GM12878 (cell line): ENCODE measurements at regions not wholly inside any gene's neighbourhood (a gene's known extent, or its start where the extent isn't known, plus 50 kb on each side); places are given as distances from the start of the nearest gene placed in this dataset.

Source experiments
- ATAC-seq: fragments of 200-7000 bp; cut with Tn5 transposase; 3 replicates; pipeline ENCODE4 v1.9.1; 2020; ENCODE audit warnings: mild to moderate bottlenecking, moderate library complexity
- BruUV-seq: library from RNA; stranded (reverse); fragments of 400-500 nt; replicated peaks from 2 replicates; lab custom pipeline; 2021; lab: Mats Ljungman, UMichigan
- CTCF ChIA-PET: fragments of 300-600 bp; sonication (Branson Sonifier 250); formaldehyde crosslinking; extraction: SDS; loops from one replicate; lab custom pipeline; 2021; ENCODE audit warnings: inconsistent platforms; lab: Yijun Ruan, JAX
- POLR2A ChIA-PET: fragments of 350-600 bp; formaldehyde crosslinking; extraction: SDS; loops from one replicate; lab custom pipeline; 2021; ENCODE audit warnings: inconsistent platforms; lab: Charles Lee
- RAD21 ChIA-PET: fragments of 300-600 bp; sonication (Branson Sonifier 250); formaldehyde crosslinking; loops from one replicate; lab custom pipeline; 2023; ENCODE audit warnings: antibody characterized with exemption; ENCODE audit not compliant: unreplicated experiment; lab: Charles Lee
- SMC1A ChIA-PET: fragments of 300-600 bp; sonication (Branson Sonifier 250); formaldehyde crosslinking; loops from one replicate; lab custom pipeline; 2023; ENCODE audit not compliant: unreplicated experiment, uncharacterized antibody; lab: Charles Lee
- DNase-seq: peaks from one replicate; pipeline ENCODE4 v3.0.0-alpha.2; 2011; ENCODE audit warnings: low read depth, low spot score
- FAIRE-seq: peaks from 3 replicates; lab custom pipeline; 2011; peaks lifted over from hg19 to GRCh38; lab: Jason Lieb, UNC
- H2AFZ ChIP-seq: 2 replicates; pipeline ENCODE4 v1.6.0; 2011; ENCODE audit warnings: low read depth, low read length, control low read depth; ENCODE audit not compliant: control insufficient read depth
- H3K27ac ChIP-seq: 2 replicates; pipeline ENCODE4 v1.5.1; 2011; ENCODE audit warnings: control low read depth; ENCODE audit not compliant: control insufficient read depth, insufficient read depth
- H3K27me3 ChIP-seq, 2 experiments: replicated peaks in 1 of 2; 2 replicates each; pipeline versions ENCODE4 v1.6.0 to v1.6.1; 2011; ENCODE audit warnings: low read length in 1 of 2; ENCODE audit not compliant: control insufficient read depth in 2 of 2, insufficient read depth in 2 of 2
- H3K36me3 ChIP-seq, 2 experiments: 2 replicates each; pipeline ENCODE4 v1.5.1; 2011; ENCODE audit warnings: low read length in 1 of 2; ENCODE audit not compliant: control insufficient read depth in 2 of 2, insufficient read depth in 2 of 2
- H3K4me1 ChIP-seq: 2 replicates; pipeline ENCODE4 v1.6.1; 2011; ENCODE audit warnings: mild to moderate bottlenecking, low read length, moderate library complexity, mixed read lengths; ENCODE audit not compliant: control insufficient read depth, insufficient read depth
- H3K4me2 ChIP-seq: 2 replicates; pipeline ENCODE4 v1.6.0; 2011; ENCODE audit warnings: control low read depth; ENCODE audit not compliant: control insufficient read depth, insufficient read depth
- H3K4me3 ChIP-seq: fragments of 200-600 bp; sonication (generic); 2 replicates; pipeline ENCODE4 v1.5.1; 2016
- H3K79me2 ChIP-seq: 2 replicates; pipeline ENCODE4 v1.6.0; 2011; ENCODE audit warnings: low read length; ENCODE audit not compliant: control insufficient read depth, insufficient read depth
- H3K9ac ChIP-seq: 2 replicates; pipeline ENCODE4 v1.8.0; 2011; ENCODE audit warnings: low read length, control low read depth, mixed read lengths; ENCODE audit not compliant: control insufficient read depth, insufficient read depth
- H3K9me3 ChIP-seq: replicated peaks from 3 replicates; pipeline ENCODE4 v1.5.1; 2011; ENCODE audit warnings: mild to moderate bottlenecking, low read length; ENCODE audit not compliant: control insufficient read depth, insufficient read depth
- H4K20me1 ChIP-seq: 2 replicates; pipeline ENCODE4 v1.6.0; 2011; ENCODE audit not compliant: control insufficient read depth, insufficient read depth
- CBX5 ChIP-seq: sonication (generic); IDR thresholded peaks from 2 replicates; pipeline ENCODE4 v1.6.1; 2016; ENCODE audit warnings: low read depth, moderate library complexity, mild to moderate bottlenecking, inconsistent platforms
- EGR1 ChIP-seq, 2 experiments: IDR thresholded peaks; 1 replicate in 1 of 2; 2 replicates in 1 of 2; pipeline ENCODE4 v1.6.1; 2011 to 2012; ENCODE audit warnings: low read depth in 2 of 2, low read length in 2 of 2, borderline replicate concordance in 1 of 2, mild to moderate bottlenecking in 1 of 2, moderate library complexity in 1 of 2
- FOXK2 ChIP-seq: fragments of 450-650 bp; IDR thresholded peaks from 2 replicates; pipeline ENCODE4 v1.6.1; 2017; ENCODE audit warnings: mild to moderate bottlenecking, moderate library complexity
- PAX8 ChIP-seq: fragments of 450-650 bp; IDR thresholded peaks from 2 replicates; pipeline ENCODE4 v1.6.1; 2017; ENCODE audit warnings: mild to moderate bottlenecking, moderate library complexity
- RBBP5 ChIP-seq: fragments of 200-600 bp; sonication (generic); conservative IDR thresholded peaks from 2 replicates; pipeline ENCODE4 v1.6.1; 2016
- SIX5 ChIP-seq: IDR thresholded peaks from 2 replicates; pipeline ENCODE4 v1.6.1; 2011; ENCODE audit warnings: mild to moderate bottlenecking, low read depth, low read length, moderate library complexity; ENCODE audit not compliant: severe bottlenecking
- WGBS: methylation state at CpG from one replicate; pipeline ENCODE4 v1.1.6; 2016; ENCODE audit warnings: low lambda C conversion rate; ENCODE audit not compliant: insufficient replicate concordance, insufficient coverage; ENCODE audit errors: missing lambda C conversion rate; 5-methylcytosine and 5-hydroxymethylcytosine counted together
- in situ Hi-C: fragments of 300-500 bp; cut with MboI; formaldehyde crosslinking; loops from 9 replicates; pipeline ENCODE4 v1.14.3; 2018; ENCODE audit warnings: mixed read lengths
- intact Hi-C: fragments of 100-400 bp; cut with micrococcal nuclease; formaldehyde crosslinking; loops from one replicate; pipeline ENCODE4 v1.14.2; 2022; ENCODE audit not compliant: unreplicated experiment
- TF ChIP-seq, protein P1 (sequence below): fragments of 150-350 bp; IDR thresholded peaks from 2 replicates; pipeline ENCODE4 v1.6.1; 2016; ENCODE audit warnings: low read depth, low read length
- TF ChIP-seq, protein P2 (sequence below): fragments of 450-650 bp; IDR thresholded peaks from 2 replicates; pipeline ENCODE4 v1.6.1; 2016; ENCODE audit warnings: mild to moderate bottlenecking, moderate library complexity, borderline replicate concordance

DNA sequence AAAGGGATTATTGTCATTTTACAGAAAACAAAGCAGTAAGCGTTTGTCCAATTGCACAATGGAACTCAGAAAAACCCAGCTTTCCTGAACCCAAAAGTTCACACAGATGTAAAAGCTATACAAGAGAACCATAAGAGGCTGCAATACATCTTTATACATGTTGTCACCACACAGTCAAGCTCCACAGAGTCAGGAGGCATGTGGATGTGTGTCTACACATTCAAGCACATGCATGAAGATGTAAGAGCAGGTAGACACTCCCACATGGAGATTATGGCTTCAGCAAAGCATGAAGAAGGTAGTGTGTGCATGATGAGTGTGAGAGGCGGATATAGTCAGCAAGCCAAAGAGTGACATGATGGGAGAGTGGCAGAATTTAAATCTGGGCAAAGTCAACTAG, 124.7 kb upstream of the THBS1 start:
- 63% methylated on average over 2 of the region's 2 CpGs for WGBS
- DNase-seq (no peak), ATAC-seq (no peak), FAIRE-seq (no peak)
- in situ Hi-C loops: no loop called here
- BruUV-seq: no TSS peak
- no peaks in the 10 kb centered on the region; the same call in 2 of the 3 replicates for H3K9me3 ChIP-seq
- H4K20me1 ChIP-seq: no peaks in the 10 kb centered on the region
- no peaks in the 10 kb centered on the region for H3K27me3 ChIP-seq
- H3K4me2 ChIP-seq: no peak overlapping the region
- TF ChIP-seq, protein P1, sequence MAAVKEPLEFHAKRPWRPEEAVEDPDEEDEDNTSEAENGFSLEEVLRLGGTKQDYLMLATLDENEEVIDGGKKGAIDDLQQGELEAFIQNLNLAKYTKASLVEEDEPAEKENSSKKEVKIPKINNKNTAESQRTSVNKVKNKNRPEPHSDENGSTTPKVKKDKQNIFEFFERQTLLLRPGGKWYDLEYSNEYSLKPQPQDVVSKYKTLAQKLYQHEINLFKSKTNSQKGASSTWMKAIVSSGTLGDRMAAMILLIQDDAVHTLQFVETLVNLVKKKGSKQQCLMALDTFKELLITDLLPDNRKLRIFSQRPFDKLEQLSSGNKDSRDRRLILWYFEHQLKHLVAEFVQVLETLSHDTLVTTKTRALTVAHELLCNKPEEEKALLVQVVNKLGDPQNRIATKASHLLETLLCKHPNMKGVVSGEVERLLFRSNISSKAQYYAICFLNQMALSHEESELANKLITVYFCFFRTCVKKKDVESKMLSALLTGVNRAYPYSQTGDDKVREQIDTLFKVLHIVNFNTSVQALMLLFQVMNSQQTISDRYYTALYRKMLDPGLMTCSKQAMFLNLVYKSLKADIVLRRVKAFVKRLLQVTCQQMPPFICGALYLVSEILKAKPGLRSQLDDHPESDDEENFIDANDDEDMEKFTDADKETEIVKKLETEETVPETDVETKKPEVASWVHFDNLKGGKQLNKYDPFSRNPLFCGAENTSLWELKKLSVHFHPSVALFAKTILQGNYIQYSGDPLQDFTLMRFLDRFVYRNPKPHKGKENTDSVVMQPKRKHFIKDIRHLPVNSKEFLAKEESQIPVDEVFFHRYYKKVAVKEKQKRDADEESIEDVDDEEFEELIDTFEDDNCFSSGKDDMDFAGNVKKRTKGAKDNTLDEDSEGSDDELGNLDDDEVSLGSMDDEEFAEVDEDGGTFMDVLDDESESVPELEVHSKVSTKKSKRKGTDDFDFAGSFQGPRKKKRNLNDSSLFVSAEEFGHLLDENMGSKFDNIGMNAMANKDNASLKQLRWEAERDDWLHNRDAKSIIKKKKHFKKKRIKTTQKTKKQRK: no peak
- TF ChIP-seq PAX8 (no peak), RBBP5 (no peak), EGR1 (IDR thresholded peaks at IDR 0.05; ENCODE audit: borderline replicate concordance in 1 of 2, low read depth in 2 of 2, low read length in 2 of 2) (no peak), CBX5 (no peak), SIX5 (no peak), FOXK2 (no peak)
- TF ChIP-seq, protein P2, sequence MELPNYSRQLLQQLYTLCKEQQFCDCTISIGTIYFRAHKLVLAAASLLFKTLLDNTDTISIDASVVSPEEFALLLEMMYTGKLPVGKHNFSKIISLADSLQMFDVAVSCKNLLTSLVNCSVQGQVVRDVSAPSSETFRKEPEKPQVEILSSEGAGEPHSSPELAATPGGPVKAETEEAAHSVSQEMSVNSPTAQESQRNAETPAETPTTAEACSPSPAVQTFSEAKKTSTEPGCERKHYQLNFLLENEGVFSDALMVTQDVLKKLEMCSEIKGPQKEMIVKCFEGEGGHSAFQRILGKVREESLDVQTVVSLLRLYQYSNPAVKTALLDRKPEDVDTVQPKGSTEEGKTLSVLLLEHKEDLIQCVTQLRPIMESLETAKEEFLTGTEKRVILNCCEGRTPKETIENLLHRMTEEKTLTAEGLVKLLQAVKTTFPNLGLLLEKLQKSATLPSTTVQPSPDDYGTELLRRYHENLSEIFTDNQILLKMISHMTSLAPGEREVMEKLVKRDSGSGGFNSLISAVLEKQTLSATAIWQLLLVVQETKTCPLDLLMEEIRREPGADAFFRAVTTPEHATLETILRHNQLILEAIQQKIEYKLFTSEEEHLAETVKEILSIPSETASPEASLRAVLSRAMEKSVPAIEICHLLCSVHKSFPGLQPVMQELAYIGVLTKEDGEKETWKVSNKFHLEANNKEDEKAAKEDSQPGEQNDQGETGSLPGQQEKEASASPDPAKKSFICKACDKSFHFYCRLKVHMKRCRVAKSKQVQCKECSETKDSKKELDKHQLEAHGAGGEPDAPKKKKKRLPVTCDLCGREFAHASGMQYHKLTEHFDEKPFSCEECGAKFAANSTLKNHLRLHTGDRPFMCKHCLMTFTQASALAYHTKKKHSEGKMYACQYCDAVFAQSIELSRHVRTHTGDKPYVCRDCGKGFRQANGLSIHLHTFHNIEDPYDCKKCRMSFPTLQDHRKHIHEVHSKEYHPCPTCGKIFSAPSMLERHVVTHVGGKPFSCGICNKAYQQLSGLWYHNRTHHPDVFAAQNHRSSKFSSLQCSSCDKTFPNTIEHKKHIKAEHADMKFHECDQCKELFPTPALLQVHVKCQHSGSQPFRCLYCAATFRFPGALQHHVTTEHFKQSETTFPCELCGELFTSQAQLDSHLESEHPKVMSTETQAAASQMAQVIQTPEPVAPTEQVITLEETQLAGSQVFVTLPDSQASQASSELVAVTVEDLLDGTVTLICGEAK: no peak
- no peaks in the 10 kb centered on the region for H3K36me3 ChIP-seq
- ChIA-PET SMC1A (no interaction called here), RAD21 (no interaction called here), POLR2A (no interaction called here), CTCF (no interaction called here)
- no peak overlapping the region for H3K27ac ChIP-seq
- peaks cover 5% of the 10 kb centered on the region; the same call in 1 of the 2 replicates for H3K4me1 ChIP-seq
- intact Hi-C loops: no loop called here
- no peak overlapping the region for H3K9ac ChIP-seq
- no peak overlapping the region for H2AFZ ChIP-seq
- H3K4me3 ChIP-seq: no peak overlapping the region
- no peaks in the 10 kb centered on the region for H3K79me2 ChIP-seq
